Loucy (cell line): ENCODE measurements at regions not wholly inside any gene's neighbourhood (a gene's known extent, or its start where the extent isn't known, plus 50 kb on each side); places are given as distances from the start of the nearest gene placed in this dataset.

Experiments
- EZH2phosphoT487 ChIP-seq: fragments of 200-600 bp; IDR thresholded peaks from 2 replicates; pipeline ENCODE4 v1.6.1; 2018; ENCODE audit warnings: antibody characterized with exemption, mild to moderate bottlenecking, moderate library complexity, borderline replicate concordance
- TF ChIP-seq, protein P1 (sequence below): fragments of 200-600 bp; sonication (generic); conservative IDR thresholded peaks from 2 replicates; pipeline ENCODE4 v1.5.1; 2014; ENCODE audit warnings: mild to moderate bottlenecking, antibody characterized with exemption, low read length

DNA sequence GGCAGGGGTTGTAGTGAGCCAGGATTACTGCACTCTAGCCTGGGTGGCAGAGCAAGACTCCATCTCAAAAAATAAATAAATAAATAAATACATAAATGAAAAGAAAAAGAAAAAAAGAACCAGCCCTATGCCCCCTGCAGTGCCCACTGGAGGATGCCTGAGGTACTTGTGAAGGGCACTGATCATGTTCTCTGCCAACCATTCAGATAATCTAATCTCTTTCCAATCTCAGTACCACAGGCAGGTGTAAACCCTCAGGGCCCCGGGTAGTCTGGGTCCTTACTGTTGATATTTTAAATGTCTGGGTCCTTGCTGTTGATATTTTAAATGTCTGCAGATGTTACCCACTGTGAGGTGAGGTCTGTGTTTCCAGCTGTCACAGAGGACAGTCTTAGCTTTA lies 321.8 kb upstream of the ADCY2 start:
- TF ChIP-seq, protein P1, sequence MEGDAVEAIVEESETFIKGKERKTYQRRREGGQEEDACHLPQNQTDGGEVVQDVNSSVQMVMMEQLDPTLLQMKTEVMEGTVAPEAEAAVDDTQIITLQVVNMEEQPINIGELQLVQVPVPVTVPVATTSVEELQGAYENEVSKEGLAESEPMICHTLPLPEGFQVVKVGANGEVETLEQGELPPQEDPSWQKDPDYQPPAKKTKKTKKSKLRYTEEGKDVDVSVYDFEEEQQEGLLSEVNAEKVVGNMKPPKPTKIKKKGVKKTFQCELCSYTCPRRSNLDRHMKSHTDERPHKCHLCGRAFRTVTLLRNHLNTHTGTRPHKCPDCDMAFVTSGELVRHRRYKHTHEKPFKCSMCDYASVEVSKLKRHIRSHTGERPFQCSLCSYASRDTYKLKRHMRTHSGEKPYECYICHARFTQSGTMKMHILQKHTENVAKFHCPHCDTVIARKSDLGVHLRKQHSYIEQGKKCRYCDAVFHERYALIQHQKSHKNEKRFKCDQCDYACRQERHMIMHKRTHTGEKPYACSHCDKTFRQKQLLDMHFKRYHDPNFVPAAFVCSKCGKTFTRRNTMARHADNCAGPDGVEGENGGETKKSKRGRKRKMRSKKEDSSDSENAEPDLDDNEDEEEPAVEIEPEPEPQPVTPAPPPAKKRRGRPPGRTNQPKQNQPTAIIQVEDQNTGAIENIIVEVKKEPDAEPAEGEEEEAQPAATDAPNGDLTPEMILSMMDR = no peak; the same call in 1 of the 2 replicates
- no peak for TF ChIP-seq EZH2phosphoT487
